NB4 (cell line): ENCODE measurements at regions not wholly inside any gene's neighbourhood (a gene's known extent, or its start where the extent isn't known, plus 50 kb on each side); places are given as distances from the start of the nearest gene placed in this dataset.

Experiments used
- CTCF ChIP-seq: IDR thresholded peaks from one replicate; pipeline ENCODE4 v1.5.1; 2012; ENCODE audit warnings: low read depth, low read length
- MYC ChIP-seq: IDR thresholded peaks from 2 replicates; pipeline ENCODE4 v1.6.1; 2011; ENCODE audit warnings: low read depth, low read length
- POLR2A ChIP-seq: IDR thresholded peaks from 2 replicates; pipeline ENCODE4 v1.6.1; 2011; ENCODE audit warnings: mild to moderate bottlenecking; ENCODE audit not compliant: insufficient read length; ENCODE audit errors: extremely low read depth
- TF ChIP-seq, protein P1 (sequence below): IDR thresholded peaks from 2 replicates; pipeline ENCODE4 v1.6.1; 2011; ENCODE audit warnings: low read depth, low read length

DNA sequence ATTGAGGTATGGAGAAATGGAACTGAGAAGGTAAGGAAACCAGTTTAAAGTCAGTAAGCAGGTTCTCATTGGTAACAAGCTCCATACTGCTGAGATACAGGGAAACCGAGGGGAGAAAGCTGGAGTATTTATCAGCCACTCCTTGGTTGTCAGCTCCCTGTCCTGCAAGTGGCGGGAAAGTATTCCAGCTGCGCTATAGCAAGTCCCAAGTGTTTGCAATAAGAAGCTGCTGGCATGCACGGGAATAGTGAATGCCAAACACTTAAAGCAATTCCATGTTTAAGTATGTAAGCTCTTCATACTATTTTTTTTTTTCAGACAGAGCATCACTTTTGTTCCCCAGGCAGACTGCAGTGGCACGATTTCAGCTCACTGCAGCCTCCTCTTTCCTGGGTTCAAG lies 1601.1 kb downstream of the SUCLG1 start:
- TF ChIP-seq CTCF, result no peak
- no peak for TF ChIP-seq POLR2A
- TF ChIP-seq, protein P1, sequence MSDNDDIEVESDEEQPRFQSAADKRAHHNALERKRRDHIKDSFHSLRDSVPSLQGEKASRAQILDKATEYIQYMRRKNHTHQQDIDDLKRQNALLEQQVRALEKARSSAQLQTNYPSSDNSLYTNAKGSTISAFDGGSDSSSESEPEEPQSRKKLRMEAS, result no peak
- no peak for TF ChIP-seq MYC
